HG03066 (cell line): ENCODE measurements at regions not wholly inside any gene's neighbourhood (a gene's known extent, or its start where the extent isn't known, plus 50 kb on each side); places are given as distances from the start of the nearest gene placed in this dataset.
"Not testable (repeated sequence)": the region's sequence is repeated elsewhere in the genome, so short reads cannot be mapped to it uniquely, and the experiment has no call there.

Experiments used
- ATAC-seq: cut with Tn5 transposase; IDR thresholded peaks from one replicate; pipeline ENCODE4 v1.9.1; 2021; ENCODE audit warnings: low read depth; ENCODE audit not compliant: unreplicated experiment

DNA sequence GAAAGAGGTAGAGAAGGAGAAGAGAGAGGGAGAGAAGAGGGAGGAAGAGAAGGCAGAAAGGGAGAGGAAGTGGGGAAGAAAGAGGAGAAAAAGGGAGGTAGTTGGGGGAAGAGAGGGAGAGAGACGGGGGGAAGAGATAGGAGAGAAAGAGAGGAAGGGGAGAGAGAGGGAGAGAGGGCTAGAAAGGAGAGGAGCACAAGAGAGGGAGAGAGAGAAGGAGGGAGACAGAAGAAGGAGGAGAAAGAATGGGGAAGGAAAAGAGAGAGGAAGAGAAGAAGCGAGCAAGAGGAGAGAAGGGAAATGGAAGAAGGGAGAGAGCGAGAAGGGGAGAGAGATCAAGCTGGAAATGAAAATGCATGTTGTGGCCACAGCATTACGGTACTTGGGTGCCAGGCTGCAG lies 1368.4 kb upstream of the TMEM132C start:
- no peak for ATAC-seq

DNA sequence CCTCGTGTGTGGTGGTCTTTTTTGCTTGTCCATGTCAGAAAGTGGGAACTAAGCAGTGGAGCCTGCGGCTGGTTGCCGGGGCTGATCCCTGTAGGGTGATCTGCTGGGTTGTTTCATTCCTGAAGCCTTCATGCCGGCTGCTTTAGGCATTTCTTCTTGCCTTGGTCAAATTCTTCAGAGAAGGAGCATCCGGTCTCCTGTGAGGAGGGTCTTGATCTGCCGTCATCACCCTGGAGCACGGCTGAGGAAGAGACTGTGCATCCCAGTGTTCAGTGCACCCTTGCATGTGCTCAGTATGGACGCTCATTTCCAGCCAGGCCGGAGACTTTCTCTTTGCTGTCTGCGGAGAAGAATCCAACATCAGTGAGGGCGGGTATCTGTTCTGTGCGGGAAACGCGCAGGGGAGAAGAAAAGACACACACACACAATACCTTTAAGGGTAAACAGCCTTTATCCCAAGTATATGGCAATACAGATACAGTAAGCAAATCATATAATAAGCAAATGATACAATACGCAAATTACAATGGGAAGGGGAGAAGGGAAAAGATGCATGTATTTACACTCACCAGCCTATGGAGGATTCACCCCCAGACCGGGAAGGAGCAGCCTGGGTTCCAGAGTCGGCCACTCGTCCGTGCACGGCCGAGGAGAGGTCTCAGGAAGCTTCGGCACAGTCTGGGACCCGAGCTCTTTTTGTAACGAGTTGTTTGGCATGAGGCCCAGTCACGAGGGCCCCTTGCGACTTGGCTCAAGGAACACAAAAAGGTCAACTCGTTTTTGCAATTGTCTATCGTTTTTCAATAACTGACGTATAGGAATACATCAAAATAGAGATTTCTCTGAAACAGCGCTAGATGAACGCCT lies 1366.8 kb upstream of the TMEM132C start:
- no peak for ATAC-seq

DNA sequence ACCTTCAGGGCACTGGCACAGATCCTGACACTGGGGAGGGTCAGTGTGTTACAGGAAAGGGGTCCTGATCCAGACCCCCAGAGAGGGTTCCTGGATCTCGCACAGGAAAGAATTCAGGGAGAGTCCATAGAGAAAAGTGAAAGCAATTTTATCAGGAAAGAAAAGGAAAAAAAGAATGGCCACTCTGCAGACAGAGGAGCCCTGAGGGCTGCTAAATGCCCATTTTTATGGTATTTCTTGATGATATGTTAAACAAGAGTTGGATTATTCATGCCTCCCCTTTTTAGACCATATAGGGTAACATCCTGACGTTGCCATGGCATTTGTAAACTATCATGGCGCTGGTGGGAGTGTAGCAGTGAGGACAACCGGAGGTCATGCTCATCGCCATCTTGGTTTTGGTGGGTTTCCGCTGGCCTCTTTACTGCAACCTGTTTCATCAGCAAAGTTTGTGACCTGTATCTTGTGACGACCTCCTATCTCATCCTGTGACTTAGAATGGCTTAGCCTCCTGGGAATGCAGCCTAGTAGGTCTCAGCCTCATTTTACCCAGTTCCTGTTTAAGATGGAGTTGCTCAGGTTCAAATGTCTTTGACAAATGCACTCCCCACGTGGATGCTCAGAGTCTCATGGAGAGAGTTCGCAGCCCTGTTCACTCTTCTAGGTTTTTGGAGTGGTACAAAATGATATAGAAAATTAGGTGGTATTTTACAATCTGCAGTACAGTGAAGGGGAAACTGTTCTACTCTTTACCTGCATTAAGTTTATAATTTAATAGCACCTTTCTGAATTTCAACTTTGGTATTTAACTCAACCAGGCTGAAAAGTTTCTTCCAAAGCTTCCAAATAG lies 1363.7 kb upstream of the TMEM132C start:
- ATAC-seq, result no peak

DNA sequence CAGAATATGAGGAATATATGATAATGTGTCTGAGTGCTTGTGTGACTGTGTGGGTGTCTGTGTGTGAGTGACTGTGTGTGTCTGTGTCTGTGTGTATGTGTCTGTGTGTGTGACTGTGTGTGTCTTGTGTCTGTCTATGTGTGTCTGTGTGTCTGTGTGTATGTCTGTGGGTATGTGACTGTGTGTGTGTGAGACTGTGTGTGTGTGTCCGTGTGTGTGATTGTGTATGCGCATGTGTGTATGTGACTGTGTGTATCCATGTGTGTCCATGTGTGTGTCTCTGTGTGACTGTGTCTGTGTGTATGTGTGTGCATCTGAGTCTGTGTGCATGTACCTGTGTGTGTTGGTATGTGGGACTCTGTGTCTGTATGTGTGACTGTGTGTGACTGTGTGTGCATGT lies 1361.2 kb upstream of the TMEM132C start:
- ATAC-seq, result no peak

DNA sequence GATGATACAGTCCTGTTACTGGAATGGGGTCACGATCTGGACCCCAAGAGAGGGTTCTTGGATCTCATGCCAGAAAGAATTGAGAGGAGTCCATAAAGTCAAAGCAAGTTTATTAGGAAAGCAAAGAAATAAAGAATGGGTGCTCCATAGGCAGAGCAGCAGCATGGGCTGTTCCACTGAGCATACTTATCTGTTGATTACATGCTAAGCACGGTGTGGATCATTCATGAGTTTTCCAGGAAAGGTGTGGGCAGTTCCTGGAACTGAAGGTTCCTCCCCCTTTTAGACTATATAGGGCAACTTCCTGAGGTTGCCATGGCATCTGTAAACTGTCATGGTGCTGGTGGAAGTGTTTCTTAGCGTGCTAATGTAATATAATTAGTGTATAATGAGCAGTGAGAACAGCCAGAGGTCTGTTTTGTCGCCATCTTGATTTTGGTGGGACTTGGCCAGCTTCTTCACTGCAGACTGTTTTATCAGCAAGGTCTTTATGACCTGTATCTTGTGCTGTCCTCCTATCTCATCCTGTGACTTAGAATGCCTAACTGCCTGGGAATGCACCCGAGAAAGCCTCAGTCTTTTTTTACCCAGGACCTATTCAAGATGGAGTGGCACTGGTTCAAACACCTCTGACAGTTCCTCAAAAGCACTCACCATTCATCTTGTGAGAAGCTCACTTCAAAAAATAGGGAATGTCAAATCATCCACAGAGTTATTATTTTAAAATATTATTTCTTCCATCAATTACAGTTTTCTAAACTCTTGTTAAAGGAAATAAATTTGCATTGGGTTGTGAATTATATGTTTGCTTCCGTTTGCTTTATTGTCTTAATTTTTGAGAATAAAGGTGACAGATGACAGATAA lies 1358.8 kb upstream of the TMEM132C start:
- no peak for ATAC-seq

DNA sequence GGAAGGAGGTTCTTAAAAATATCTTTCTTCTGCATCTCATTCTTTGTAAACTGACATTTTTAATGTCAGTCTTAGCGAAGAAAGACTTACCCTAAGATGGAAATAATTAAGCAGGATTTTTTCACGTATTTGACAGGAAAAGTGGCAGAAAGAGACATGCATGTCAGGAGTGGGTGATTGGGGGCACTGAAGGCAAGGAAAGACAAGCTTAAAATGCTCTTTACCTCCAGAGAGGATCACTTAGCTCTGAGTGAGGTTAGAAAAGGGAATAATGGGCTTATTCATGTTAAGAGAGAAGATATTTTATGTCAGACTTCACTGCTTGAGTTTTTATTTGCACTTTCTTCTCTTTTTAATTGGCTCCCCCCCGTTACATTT lies 1358.2 kb upstream of the TMEM132C start:
- ATAC-seq, result no peak

DNA sequence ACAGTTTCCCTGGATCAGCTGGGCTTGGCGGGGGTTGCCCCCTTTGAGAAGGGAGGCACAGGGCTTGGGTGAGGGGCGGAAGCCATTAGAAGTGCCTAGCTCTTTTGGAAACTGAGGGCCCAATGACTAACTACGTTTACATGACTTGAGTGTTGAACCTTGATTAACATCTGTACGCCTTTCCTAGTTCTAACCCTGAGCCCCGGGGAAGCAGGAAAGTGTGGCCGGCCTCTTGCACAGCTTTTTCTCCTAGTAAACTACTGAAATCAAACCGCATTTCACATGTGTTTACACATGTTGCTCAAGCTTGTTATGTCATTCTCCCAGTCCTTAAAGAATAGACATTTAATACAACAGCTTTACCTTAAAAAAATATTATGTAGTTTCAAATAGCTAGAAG lies 1356.4 kb upstream of the TMEM132C start:
- ATAC-seq, result no peak

DNA sequence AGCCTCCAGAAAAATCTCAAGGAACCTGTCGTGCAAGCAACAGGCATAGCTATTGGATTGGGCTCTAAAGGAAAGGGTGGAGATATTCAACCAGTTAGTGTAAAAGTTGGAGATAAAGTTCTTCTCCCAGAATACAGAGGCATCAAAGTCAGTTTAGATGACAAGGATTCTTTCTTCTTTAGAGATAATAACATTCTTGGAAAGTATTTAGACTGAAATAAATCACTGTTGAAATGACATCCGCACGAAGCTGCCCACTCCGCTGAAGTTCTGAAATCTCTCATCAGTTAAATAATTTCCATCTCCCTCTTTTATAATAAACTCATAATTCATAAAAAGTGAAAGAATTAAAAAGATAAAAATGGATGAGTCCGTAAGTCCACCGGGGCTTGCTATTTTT lies 1354.9 kb upstream of the TMEM132C start:
- no peak for ATAC-seq

DNA sequence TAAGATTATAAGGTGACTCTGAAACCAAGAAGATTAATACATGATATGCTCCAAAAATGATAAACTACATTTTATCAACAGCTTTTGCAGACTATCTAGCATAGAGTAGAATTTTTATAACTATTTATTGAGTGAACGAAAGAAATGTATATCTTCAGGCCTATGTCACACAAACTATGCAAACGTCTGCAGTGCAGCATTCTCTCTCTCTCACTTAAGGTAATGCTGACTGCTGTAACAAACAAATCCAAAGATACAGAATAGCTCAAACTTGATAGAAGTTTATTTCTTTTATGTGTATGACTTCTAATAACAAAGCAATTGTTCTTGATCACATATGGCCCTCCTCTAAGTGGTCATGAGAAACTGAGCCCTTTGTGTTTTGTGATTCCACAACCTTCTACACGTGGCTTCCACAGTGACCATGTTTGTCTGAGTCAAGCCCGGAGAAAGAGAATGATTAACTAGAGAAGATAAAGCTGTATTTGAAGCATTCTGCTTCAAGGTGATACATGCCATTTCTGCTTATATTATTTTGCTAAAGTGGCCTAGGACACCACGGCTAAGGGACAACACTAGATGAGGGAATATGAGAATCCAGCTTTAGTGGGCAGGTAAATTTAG lies 1352.7 kb upstream of the TMEM132C start:
- no peak for ATAC-seq

DNA sequence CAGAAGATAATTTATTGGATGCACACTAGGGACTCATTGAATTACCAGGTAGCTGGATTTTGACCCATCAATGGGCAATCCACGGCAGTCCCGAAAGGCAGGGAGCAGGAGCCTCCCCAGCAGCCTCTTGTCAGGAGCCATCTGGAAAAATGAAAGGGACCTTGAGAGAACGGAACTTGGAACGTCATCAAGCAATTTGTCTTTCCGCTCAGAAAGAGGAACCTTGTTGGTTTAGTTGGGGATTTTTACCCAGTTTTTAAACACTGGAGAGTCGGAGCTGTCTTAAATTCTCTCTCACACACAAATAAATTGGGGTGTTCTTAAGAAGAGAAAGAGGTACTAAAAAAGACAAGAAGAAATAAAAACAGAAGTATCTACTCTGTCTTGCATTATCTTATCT lies 1351.7 kb upstream of the TMEM132C start:
- no peak for ATAC-seq

DNA sequence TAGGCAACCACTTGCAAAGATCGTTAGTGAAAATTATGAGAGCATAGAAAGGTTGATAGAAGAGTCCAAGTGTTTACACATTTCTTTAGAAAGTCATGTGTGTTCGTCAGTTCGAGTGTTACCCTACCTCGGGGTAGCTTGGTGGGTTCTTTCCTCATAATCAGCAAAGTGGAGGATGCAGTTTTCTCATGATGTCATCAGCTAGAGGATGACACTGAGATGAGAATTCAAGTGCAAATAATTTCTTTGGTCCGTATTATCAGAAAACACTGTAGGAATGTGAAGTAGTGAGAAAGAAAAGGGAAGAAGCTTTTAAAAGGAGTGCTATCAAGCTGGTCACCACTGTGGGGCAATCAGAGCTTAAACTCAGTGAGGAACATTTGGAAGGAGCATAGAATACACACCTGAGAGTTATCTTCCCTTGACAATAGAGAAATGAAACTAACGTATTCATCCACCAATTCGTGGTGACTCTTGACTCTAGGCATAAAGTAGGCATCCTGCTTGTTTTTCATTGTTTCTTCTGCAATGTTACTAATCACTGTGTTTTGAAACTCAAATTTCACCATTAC lies 1340.9 kb upstream of the TMEM132C start:
- ATAC-seq, result peak; percentile 82

DNA sequence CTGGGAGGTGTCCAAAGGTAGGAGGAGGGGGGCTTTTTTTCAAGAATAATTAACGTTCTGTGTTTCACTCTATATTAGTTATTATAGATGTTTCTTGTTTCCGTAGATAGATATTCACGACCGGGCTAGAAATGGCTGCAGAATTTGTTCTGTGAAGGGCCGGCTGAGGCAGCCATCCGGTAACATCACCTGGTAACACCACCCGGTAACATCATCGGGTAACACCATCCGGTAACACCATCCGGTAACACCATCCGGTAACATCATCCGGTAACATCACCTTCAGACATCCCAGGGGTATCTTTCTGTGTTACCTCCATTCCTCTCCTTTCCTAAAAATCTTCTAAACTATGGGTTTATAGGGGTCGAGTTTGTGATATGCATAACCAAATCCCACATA lies 1336.7 kb upstream of the TMEM132C start:
- no peak for ATAC-seq

DNA sequence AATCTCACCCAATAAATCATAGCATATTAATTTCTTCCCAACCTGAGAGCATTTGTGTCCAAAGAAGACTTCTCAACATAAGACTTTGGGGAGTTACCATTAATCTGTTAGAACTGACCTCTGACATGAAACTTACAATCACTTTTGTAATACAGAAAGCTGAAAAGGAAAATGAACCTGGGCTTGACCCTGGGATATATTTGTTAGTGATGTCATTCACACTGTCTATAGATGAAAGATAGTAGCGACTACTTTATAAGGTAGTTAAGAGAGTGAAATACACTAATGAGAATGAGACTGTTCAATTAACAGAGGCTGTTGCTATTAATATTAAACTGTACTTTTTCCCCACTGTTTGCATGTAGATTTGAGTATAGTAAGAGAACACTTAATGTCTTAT lies 1334.8 kb upstream of the TMEM132C start:
- no peak for ATAC-seq

DNA sequence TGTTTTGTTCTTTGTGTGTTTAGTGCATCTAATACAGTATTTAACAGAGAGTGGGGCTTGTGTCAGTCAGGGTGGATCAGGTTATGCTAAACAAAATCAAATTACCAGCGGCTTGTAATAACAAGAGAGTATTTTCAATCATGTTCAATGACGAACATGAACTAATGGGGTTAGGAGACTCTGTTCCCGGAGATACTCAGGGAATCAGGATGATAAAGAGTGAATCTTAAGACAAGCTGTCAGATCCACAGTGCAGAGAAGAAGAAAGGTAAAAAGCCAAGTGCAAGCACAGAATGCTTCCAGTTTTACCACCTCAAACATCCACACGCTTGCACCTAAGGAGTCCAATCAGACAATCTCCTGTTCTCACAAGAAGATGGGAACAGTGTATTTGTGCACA lies 1331.5 kb upstream of the TMEM132C start:
- no peak for ATAC-seq

DNA sequence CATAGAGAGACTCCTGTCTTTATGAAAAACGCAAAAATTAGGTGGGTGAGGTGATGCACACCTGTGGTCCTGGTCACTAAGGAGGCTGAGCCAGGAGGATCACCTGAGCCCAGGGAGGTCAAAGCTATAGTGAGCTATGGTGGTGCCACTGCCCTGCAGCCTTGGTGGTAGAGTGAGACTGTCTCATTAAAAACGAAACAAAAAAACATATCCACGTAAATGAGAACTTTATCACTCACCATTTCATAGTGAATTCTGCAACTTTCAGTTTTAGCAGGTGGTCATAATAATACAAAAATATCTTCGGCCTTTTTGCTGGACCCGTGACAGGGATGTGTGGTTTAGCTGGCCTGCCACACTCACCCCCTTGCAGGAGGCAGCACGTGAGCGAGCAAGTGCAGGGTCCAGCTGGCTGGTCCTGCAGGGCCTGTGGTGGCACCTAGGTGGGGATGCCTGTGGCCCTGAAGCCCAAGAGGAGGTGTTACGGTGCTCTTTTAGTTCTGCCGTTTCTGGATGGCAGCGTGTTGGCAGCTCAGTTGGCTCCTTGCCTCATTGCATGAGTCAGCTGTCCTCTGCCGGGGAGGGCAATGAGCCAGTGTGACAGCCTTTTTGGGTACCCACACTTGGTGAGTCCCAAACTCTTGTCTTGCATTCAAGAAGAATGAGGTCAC lies 1330.7 kb upstream of the TMEM132C start:
- ATAC-seq, result peak; percentile 72

DNA sequence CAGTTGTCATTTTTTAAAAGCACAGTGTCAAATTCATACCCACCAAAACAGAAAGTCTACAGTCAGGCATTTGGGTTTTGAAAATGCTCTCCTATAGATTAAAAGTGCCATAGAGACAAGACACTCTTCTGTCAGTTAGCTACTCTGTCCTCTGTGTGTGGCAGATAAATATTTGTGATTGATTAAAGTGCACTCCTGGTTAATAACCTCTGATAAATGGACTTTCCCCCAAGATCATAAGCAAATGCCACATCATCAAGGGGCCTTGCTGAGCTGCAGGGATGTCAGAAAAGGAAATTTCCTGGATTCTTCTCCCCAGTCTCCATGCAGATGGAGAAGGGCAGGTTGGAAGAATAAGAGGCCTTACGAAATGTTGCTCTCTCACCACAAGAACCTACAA lies 1329.5 kb upstream of the TMEM132C start:
- ATAC-seq, result no peak

DNA sequence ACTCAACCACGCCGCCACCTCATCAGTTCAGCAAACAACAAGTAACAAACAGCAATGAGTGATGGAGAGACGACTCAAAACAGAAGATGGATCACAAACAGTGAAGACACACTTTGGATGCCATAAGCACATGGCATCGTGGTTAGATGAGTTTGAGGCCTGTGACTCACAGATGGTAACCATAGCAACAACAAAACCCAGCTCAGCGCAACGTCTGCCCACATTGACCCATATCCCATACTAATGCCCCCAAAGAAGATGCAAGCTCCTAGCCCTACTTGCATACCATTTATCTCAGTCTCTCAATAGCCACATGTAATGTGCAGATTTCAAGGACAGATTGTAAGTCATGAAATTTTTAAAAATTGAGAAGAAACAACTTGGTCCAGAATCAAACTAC lies 1322.3 kb upstream of the TMEM132C start:
- no peak for ATAC-seq

DNA sequence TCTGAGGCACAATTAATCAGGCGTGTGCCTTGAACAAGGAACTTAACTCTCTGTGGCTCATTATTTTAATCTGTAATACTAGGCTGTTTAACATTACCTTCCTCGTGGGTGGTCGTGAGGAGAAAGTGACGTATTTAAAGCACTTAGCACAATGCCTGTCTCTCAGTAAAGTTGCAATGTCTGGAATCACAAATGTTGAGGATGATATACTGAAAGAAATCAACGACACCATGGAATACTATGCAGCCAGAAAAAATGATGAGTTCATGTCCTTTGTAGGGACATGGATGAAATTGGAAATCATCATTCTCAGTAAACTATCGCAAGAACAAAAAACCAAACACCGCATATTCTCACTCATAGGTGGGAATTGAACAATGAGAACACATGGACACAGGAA lies 1320.0 kb upstream of the TMEM132C start:
- ATAC-seq, result not testable (repeated sequence)

DNA sequence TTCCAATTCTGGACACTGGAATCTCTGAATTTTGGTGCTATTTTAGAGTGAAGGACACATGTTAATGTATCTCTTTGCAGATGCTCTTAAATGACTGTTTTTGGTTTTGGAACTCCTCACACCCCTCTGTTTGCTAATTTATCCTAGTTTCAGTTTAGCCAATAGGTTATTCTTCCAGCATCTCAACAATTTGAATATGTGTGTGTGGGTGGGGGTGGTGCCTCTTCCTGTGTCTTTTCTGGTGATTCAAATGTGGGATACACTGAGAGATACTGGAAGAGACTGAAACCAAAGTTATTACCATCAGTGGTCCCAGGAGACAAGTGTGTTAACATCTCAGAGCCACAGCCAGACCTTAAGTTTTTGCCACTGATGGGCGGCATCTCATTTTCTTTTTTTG lies 1317.4 kb upstream of the TMEM132C start:
- ATAC-seq, result no peak

DNA sequence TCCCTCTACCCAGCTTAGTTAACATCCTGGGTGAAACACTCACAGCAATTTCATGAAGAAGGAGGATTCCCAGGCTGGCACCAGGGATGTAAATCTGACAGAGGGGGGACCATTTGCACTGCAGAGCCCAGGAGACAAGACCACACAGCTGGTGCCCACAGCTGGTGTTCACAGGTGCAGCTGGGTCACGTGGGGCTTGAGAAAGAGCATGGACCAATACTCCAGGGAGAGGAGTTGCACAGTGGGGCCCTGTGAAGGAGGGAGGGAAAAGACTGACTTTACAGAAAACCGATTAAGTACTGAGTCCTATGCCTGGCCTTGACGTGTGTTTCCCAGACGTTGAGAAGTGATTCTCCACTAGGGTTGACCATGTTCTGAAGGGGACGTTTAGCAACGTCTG lies 1316.7 kb upstream of the TMEM132C start:
- ATAC-seq, result no peak
